ENCODE measurements at regions not wholly inside any gene's neighbourhood (a gene's known extent, or its start where the extent isn't known, plus 50 kb on each side); places are given as distances from the start of the nearest gene placed in this dataset.

- DNase-seq (ENCODE audit: low read depth in 3 of 3), result no peak
These were observed 230.5 kb downstream of the IDS start for GRCh38 chrX:149274516-149275105.

- DNase-seq (ENCODE audit: low read depth in 3 of 3), result no peak
These were observed 232.2 kb downstream of the IDS start for GRCh38 chrX:149272690-149273463.

GRCh38 chrX:149267878-149268813, 237.0 kb downstream of the IDS start:
- no peak for DNase-seq (ENCODE audit: low read depth in 3 of 3)

DNA sequence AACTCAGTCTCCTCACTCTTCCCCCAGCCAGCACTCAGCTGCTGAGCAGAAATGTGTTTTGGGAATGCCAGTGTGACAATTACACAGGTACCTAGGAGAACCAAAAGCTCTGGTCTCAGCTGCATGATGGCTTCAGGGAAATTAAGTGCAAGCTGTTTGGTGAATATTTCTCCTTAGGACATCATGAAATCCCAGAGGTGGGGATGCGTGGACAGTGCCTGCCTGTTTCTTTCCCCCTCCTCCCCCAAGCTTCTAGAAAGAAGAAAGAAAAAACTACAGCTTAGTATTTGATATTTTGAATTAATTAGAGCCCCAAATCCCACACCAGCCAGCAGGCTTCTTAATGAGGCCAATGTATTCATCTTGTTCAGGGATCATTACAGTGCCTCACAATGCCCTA, 243.0 kb downstream of the IDS start:
- no peak for DNase-seq (ENCODE audit: low read depth in 3 of 3)

GRCh38 chrX:149259241-149259640, 245.9 kb downstream of the IDS start:
- no peak for DNase-seq (ENCODE audit: low read depth in 3 of 3)

DNA sequence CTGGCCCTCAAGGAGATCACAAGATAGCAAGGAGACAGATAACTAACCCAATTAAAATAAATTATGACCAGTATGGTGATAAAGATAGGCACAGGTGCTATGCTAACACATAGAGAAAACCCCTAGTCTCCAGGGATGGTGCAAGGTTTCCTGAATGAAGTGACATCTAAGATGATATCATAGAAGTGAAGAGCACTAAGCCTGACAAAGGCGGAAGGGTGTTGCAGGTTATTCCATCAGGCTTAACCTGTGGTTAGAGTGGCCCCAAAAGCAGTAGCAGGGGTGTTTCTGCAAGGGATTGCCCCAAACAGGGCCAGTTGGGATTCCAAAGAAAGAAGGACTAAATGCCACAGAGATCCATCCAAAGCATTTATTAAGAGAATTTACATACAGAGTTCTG, 249.2 kb downstream of the IDS start:
- DNase-seq (ENCODE audit: low read depth in 3 of 3), result no peak

- no peak for DNase-seq (ENCODE audit: low read depth in 3 of 3)
These were observed 257.0 kb downstream of the IDS start for GRCh38 chrX:149248073-149248625.

DNA sequence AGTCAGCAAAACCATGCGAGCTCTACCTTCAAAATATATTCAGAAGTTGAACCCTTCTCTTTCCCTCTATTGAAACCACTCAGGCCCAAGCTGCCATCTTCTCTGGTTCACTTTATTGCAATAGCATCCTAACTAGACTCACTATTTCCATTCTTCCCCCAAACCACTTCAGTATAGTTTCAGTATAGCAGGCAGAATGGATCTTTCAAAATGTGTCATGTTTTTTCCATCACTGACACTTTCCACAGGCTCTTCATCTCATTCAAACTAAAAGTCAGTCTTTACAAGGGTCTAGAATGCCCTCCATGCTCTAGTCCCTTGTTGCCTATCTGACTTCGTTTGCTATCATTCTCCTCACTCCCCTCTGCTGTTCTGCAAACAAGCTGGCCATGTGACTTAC, 274.4 kb downstream of the IDS start:
- no peak for DNase-seq (ENCODE audit: low read depth in 3 of 3)

- DNase-seq (ENCODE audit: low read depth in 3 of 3), result no peak
These were observed 281.3 kb downstream of the IDS start for GRCh38 chrX:149223854-149224253.

GRCh38 chrX:149222040-149222439, 283.1 kb downstream of the IDS start:
- no peak for DNase-seq (ENCODE audit: low read depth in 3 of 3)

GRCh38 chrX:149221230-149221629, 283.9 kb downstream of the IDS start:
- DNase-seq (ENCODE audit: low read depth in 3 of 3), result no peak

DNA sequence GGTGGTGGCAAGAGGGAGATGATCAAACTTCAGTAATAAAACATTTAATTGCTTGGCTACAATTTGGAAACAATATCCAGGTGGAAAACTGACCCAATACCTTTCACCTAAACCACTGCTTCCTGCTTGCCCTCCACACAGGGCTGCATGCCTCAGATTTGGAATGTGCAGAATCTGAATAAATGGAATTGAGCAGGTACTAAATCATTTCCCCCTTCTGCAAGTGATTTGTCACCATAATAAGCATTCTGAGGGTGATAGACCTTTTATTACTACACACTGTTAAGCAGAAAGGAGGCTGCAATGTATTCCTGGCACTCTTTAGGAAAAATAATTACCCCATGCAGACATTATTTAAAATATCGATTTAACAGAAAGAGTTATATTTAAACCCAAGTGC, 291.8 kb downstream of the IDS start:
- DNase-seq (ENCODE audit: low read depth in 3 of 3), result no peak

DNA sequence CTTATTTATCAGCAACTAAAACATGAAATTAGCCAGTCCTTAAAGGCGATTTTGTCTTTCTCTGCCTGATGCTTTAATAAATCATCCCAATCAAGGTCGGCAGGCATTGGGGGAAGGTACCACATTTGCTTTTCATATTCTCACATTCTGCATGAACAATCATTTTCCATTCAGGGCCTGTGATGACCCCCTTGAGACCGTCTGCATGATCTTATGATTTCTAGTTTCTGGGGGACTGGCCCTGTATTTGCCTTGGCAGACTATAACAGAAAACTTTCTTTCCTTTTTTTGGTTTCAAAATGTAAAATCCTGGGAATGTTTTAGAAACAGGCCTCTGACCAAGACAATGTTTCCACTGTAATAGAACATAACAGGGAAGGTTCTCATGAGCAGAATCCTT, 296.8 kb downstream of the IDS start:
- DNase-seq (ENCODE audit: low read depth in 3 of 3), result no peak

DNA sequence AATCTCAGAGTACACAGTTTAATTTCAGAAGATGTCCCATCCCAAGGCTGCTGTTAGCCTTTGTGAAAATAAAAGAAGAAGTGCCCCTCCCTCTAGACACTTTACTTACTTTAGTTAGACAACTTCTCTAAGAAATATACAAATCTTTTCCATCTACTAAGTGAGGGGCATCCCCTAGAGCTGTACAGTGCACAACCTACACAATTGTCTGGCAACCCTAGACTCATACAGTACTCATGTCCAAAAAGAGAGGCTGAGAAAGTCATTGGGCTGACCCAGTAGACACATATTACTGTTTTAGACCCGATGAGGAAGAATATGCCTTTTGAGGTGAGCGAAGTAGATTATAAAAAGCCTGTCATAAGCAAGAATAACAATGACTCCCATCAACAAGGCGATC, 297.6 kb downstream of the IDS start:
- DNase-seq (ENCODE audit: low read depth in 3 of 3), result no peak

GRCh38 chrX:149205937-149206336, 299.2 kb downstream of the IDS start:
- no peak for DNase-seq (ENCODE audit: low read depth in 3 of 3)

DNA sequence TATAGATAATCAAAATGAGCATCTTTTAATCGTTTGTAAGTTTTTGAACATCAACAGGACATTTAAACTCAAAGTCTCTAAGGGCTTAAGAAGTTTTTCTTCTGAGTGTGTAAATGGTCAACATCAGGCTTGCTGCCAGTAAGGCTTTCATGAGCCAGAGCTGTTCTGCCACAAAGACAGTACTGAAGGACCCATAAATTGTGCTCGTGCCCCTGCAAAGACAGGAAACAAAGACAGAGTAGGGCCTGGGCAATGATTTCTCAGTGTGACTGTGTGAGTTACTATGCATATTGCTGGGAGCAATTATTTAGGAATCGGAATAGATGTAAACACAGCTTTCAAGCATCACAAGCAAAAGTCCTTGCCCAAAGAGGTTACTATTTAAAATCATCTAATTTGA, 300.0 kb downstream of the IDS start:
- DNase-seq (ENCODE audit: low read depth in 3 of 3), result no peak

DNA sequence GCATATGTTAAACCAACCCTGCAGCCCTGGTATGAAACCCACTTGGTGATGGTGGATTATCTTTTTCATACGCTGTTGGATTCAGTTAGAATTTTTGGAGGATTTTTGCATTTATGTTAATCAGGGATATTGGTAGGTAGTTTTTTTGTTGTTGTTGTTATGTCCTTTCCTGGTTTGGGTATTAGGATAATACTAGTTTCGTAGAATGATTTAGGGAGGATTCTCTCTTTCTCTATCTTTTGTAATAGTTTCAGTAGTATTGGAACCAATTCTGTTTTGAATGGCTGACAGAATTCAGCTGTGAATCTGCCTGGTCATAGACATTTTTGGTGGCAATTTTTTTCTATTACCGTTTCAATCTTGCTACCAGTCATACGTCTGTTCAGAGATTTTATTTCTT, 305.4 kb downstream of the IDS start:
- DNase-seq (ENCODE audit: low read depth in 3 of 3), result no peak

- no peak for DNase-seq (ENCODE audit: low read depth in 3 of 3)
These were observed 305.9 kb downstream of the IDS start for GRCh38 chrX:149198980-149199732.

GRCh38 chrX:149185087-149185486, 320.0 kb downstream of the IDS start:
- DNase-seq (ENCODE audit: low read depth in 3 of 3), result no peak

GRCh38 chrX:149161435-149162088, 343.5 kb downstream of the IDS start:
- DNase-seq (ENCODE audit: low read depth in 3 of 3), result no peak

DNA sequence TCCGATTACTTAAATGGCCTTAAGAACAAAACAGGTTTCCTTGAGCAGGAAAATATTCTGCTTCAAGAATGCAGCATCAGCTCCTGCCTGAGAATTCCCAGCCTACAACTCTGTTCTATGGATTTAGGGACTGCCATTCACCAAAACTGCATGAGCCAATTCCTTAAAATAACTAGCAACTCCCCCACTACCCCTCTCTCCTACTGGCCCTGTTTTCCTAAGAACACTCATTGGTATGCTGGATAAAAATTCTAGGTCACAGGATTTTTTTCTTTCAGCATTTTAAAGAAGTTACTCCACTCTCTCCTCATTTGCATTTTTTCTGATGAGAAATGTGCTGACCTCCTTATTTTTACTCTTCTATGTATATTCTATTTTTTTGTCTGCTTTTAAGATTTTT, 347.1 kb downstream of the IDS start:
- DNase-seq (ENCODE audit: low read depth in 3 of 3), result no peak
